Muscle of back (tissue), 3 donors: ENCODE measurements at regions not wholly inside any gene's neighbourhood (a gene's known extent, or its start where the extent isn't known, plus 50 kb on each side); places are given as distances from the start of the nearest gene placed in this dataset.
"Not testable (repeated sequence)": the region's sequence is repeated elsewhere in the genome, so short reads cannot be mapped to it uniquely, and the experiment has no call there.

Experiments
- DNase-seq, 3 donors: peaks; one replicate each; pipeline versions ENCODE4 v3.0.0 to v3.0.0-alpha.2; 2013

DNA sequence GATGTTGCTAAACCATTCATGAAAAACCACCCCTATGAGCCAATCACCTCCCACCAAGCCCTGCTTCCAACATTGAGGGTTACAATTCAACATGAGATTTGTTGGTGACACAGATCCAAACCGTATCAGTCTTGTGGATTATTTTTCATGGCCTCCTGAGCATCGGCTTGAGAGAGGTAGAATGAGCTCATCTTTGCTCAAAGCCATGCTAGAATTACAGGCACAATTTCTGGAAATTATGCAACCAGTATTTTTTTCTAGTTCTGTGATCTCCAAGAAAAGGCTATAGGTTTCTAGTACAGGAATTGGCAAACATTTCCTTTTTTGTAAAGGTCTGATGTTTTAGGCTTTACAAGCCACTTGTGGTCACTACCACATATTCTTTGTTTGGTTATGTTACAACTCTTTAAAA is 219.4 kb downstream of the DUSP10 start:
- no peak for DNase-seq

GRCh38 chr1:221525749-221526148 is 216.1 kb downstream of the DUSP10 start:
- no peak for DNase-seq

DNA sequence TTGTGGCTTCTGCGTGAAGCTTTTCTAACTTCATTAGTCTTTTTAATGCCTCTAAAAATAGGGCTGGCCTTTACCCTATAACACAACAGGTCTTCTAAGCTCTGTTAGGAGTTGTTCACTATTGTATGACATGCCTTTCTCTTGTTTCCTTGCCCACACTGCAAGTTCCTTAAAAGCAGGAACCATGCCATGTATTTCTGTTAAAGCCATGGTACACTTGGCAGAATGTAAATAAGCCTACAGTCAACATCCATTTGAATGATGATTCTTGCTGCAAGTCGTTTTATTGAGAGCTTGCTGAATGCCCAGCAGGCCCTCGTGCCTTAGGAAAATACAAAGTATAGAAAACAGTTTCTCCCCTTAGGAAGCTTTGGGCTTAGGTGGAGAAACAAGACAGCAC is 214.6 kb downstream of the DUSP10 start:
- DNase-seq = no peak

GRCh38 chr1:221527886-221528624 is 213.8 kb downstream of the DUSP10 start:
- DNase-seq = no peak

DNA sequence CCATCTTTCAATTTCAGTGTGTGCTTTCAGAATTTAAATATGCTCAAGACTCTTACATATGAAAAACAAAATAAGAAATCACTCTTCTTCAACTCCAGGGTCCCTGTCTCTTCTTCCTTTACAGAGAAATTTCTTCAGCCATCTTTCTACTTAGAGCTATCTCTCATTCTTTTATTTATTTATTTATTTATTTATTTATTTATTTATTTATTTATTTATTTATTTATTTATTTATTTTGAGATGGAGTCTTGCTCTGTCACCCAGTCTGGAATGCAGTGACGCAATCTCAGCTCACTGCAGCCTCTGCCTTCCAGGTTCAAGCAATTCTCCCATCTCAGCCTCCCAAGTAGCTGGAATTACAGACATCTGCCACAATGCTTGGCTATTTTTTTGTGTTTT is 211.7 kb downstream of the DUSP10 start:
- not testable (repeated sequence) for DNase-seq

DNA sequence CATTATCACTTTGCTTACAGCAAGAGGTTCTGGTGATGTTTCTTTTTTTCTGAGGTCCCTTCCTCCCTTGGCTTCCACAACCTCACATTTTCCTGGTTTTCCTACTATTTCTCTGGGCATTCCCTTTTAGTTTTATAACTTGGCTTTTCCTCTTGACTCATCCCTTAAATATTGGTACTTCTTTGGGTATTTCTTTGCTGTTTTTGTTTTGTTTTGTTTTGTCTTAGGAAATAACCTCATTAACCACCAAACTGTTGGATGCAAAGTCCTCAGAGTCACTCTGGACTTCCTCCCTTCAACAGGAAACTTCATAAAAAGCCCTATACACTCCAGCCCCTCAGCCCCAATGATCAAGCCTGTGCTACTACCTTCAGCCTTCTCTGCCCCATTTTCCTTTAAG is 211.1 kb downstream of the DUSP10 start:
- DNase-seq = no peak

DNA sequence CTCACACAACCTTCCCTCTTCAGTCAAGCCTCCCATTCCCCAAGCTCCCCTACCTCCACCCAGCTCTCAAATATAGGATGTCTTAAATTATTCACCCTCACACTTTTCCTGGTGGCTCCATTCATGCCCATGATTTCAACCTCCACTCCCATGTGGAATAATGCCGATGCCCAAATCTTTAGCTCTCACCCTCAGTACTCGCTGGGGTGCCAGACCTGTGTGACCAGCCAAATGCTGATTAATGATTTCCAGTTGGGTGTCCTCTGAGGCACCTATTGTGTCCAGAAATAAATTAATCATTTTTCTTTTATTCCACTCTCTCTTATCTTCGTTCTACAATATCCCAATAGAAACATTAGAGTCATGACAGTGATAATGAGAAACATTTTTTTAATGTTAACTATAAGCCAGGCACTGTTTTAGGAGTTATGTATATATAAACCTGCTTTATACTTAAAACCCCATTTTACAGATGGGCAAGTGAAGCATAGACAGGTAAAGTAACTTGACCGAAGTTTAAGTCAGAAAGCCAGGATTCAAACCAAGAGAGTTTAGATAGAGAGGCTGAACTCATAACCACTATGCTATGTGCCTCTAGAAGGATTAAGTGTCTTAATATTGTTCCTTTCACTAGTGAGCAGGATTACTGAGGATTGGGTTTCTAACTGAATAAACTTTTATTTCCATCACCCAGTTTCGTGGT is 209.7 kb downstream of the DUSP10 start:
- no peak for DNase-seq

- no peak for DNase-seq
Observed at GRCh38 chr1:221541296-221541695, 200.6 kb downstream of the DUSP10 start.

DNA sequence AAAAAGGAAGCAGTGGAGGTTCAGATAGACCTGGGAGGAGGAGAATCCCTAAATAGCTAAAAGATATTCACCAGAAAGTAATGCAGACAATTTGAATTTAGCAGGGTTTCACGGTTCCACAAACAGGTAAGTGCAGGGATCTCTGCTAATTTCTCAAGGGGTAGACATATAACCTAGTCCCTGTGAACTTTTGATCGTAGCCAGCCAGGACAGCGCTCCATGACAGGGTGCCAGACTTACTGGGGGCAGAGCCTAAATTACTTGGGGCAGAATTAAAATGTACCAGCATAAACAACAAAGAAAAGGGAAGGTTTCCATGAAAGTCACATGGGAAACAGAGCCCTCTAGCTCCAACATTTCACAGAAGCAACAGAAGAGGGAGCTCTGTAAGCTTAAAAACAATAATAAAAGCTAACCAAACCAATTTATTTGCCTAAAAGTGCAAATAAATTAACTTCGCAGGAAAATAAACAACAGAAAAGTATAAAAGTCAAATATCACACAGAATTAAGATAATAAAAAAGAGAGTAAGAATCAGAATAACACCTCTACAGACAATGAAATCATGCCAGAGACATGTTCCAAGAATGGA is 198.3 kb downstream of the DUSP10 start:
- DNase-seq = peak in 1 of 3 donors; percentile 21

DNA sequence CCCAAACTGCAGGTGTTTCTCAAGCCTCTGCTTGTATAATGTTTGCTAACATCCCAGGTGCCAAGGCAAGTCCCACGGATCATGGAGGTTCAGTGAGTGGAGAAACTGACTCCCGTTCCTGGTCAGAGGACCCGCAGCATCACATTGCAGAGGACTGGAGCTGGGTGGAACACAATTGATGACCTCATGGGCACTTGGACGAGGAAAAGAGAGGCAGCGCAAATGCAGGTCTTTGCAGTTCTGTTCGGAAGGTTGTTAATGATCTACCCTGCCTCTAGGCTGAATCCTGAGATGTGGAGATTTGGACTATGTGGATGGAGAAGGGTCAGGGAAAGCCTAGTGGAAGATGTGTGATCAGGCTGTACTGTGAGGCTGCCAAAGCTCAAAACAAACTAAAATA is 192.9 kb downstream of the DUSP10 start:
- no peak for DNase-seq

DNA sequence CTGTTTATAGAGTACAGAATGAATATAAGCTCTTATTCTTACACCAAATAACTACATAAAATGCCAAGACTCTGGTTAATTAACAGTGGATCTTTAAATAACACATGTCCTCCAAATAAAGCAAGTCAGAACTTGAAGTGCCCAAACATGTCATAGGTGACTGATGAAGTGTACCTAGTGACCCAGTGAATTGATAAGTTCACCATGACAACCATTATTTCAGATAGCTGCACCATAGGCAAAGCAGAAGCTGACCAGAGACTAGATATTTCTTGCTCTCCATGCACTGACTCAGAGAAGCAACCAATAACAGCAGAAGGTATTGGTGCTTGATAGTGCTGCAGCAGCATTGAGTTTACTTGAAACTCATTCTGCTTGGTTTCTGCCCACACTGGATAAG is 192.1 kb downstream of the DUSP10 start:
- no peak for DNase-seq

DNA sequence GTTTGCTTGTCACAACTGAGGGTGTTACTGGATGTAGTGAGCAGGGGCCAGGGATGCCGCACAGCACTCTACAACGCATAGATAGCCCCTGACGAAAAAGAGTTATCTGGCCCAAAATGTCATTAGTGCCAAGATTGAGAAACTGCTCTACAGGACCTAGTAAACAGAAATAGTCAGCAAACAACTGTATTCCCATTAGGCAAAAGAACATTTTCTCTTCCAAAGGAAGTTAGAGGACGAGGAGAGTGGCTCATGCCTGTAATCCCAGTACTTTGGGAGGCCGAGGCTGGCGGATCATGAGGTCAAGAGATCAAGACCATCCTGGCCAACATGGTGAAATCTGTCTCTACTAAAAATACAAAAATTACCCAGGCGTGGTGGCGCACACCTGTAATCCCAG is 189.1 kb downstream of the DUSP10 start:
- not testable (repeated sequence) for DNase-seq

DNA sequence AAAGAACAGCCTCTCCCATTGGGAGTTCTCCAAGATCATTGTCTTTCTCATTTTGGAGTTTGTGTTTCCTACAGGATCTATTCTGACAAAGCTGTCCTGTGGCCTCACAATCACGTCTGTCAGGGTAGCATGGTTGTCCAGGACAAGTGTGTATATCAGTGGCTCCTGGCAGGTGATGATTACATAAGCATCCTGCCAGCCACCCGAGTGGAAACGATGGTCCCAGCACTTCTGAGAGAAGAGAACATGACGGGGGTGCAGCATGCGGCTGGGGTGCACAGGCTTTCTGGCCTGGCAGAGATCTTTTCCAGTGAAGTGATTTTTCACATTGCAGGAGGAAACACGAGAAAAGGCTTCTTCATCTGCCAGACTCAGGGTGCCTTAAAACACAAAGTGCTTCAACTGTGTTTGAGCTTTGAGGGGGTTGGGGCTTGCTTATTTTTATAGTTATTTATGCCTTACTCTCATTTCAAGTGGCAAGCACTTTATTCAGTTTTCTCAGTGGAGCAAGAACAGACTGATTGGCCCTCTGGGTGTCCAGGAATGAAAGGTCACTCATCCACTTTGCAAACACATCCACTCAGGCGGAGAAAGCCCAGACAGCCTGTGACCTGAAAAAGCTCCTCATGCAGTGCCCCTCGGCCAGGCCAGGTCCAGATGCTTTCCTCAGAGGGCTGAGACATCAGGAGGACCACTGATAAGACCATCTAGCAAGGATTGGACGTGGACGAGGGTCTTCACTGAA is 186.0 kb downstream of the DUSP10 start:
- no peak for DNase-seq

DNA sequence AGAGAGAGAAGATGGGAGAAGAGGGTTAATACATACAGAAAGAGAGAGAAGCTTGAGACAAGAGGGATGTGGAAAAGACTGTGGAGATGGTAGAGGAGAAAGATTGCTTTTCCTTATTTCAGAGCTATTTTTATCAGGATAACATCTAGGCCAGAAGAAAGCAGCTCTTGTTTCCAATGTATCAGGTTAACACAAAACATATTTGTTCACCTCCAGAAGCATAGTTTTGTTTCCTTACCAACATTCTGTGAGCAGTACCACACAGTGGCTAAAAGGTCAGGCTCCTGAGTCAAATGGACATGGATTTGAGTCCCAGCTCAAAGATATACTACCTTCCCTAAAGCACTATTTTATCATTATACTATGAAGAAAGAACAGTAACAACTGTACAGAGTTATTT is 185.5 kb downstream of the DUSP10 start:
- no peak for DNase-seq

DNA sequence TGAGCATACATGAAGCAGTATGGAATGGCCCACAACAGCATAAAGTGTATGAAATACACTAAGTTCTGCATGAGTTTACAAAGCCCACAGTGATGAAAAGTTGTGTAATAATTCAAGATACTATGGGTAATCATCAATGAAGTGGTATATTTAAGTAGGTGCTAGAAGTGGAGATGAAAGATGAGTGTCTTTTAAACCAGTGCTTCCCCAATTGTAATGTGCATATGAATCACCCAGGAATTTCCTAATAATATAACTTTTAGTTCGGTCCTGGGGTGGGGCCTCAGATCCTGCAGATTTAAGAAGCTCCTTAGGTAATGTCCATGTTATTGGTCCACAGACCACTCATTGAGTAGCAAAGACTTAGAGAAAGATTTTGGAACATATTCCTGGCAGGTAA is 184.9 kb downstream of the DUSP10 start:
- peak in 1 of 3 donors; percentile 4 for DNase-seq

DNA sequence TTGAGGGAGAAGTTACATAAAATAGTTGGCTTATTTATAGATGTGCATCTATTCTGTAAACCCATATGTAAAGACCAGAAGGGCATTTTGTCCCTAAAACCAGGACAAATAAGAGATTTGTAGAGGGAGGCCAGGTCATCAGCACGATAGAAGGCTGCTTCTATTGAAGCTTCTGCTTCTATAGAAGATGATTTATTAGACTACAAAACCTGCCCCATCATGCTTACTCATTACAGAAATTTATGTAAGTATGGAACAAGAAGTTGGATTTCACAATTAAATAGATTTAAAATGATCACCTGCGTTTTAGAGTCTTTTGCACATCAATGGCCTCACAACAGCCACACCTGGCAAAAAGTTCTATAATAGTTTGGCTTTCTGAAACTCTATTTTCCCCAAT is 183.5 kb downstream of the DUSP10 start:
- DNase-seq = no peak

DNA sequence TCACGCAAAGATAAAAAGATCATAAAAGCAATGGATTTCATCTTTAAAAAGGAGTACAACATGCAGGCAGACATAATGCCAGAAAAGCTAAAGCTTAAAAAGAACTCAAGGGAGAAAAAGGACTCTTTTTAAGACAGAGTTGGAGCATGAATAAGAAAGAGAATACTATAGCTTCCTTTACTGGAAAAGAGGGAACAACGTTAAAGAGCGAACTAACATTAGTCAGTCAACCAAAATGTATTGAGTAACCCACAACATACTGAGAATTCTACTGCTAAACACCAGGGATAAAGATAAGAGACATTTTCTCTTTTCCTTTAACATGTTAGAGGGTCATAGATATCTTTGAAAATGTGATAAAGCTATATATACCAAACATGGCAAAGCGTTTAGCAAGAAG is 182.0 kb downstream of the DUSP10 start:
- no peak for DNase-seq

GRCh38 chr1:221562542-221563475 is 179.1 kb downstream of the DUSP10 start:
- no peak for DNase-seq

DNA sequence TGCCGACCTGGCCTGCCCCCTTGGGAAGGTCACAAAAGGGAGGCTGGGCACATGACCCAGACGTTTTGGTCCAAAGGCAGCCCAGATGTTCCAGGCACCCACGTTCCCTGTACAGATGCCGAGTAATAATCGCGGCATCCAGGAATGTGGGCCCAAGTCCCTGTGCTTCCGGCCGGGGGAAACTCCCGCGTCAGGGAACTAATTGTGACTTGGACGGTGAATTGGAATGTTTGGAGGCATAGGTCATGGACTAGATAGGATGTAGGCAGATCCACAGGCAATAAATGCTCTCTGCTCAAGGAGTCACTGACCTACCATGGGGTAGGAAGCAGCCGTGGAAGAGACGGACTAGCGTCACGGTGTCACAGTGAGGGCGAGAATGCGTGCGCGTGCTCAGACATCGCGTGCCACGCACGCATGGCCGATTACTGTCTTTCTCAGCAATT is 178.4 kb downstream of the DUSP10 start:
- no peak for DNase-seq

DNA sequence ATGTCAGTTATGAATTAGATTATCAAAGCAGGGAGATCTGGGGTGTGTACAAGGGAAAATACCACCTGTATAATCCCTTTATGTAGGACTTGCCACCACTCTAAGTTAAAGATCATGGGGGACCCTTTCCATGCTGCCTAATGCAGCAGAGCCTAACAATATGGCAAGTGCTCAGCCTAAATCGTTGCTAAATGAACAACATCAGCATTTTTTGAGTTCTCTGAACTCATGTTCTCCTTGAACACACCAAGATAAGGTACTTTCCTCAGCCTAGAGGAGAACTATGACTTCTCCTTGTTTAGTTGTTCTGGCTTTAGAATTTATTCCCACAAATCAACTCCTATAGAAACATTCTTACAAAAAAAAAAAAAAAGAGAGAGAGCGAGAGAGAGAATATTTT is 177.0 kb downstream of the DUSP10 start:
- DNase-seq = no peak

GRCh38 chr1:221565711-221566110 is 176.2 kb downstream of the DUSP10 start:
- DNase-seq = peak; percentile 25 to 56 (median 27)
